ENCODE measurements at regions not wholly inside any gene's neighbourhood (a gene's known extent, or its start where the extent isn't known, plus 50 kb on each side); places are given as distances from the start of the nearest gene placed in this dataset.

DNA sequence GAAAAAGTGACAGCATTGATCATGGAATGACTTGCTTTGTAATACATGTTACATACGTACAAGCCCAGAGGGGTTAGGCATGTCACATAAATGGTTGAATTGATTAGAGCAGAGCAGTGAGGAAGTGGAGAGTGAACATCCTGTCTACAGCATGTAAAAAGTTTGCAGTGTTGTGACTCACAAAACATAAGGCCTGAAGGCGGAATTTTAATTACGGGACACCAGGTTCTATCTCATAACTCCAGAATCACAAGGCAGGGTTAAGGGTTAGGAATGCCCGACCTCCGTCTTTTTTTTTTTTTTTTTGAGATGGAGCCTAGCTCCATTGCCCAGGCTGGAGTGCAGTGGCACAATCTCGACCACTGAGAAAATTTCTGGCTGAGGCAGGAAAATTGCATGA is 83.9 kb downstream of the MUC16 start:
- no peaks in the 10 kb centered on the region for H3K23me2 ChIP-seq (ENCODE audit: insufficient read length, low read depth, low read length, poor library complexity, severe bottlenecking)
- H3K79me2 ChIP-seq (ENCODE audit: insufficient read depth, low read length), result no peaks in the 10 kb centered on the region
- H3K9me3 ChIP-seq (ENCODE audit: control insufficient read depth, low read depth, low read length), result peaks cover 83% of the 10 kb centered on the region
- no peak overlapping the region for H4K5ac ChIP-seq (ENCODE audit: insufficient read length, low read depth, low read length)
- H2BK120ac ChIP-seq (ENCODE audit: low read depth, low read length, poor library complexity, severe bottlenecking), result no peak overlapping the region
- H2BK15ac ChIP-seq (ENCODE audit: low read depth, low read length), result no peak overlapping the region
- no peak overlapping the region for H3K14ac ChIP-seq (ENCODE audit: insufficient read depth, low read length)
- H3K79me1 ChIP-seq (ENCODE audit: insufficient read depth, low read depth, low read length, poor library complexity, severe bottlenecking), result no peaks in the 10 kb centered on the region
- H3K27me3 Mint-ChIP-seq (ENCODE audit: low read depth), result peaks cover 8% of the 10 kb centered on the region; the same call in 1 of the 2 replicates
- H3K36me3 Mint-ChIP-seq (ENCODE audit: insufficient read depth in 1 of 3, low read depth in 3 of 3), result peaks cover 15 to 35% (median 26%) of the 10 kb centered on the region in 3 experiments; a peak in 6 of 7 replicates
- no peak for DNase-seq
- no peak overlapping the region for H2AFZ ChIP-seq (ENCODE audit: low read length)
- no peak overlapping the region for H4K8ac ChIP-seq (replicated peaks; ENCODE audit: insufficient read length, low read depth, low read length)
- no peak overlapping the region for H3K9ac ChIP-seq (ENCODE audit: extremely low read depth, insufficient read length, low read length)
- no peak overlapping the region for H3T11ph ChIP-seq (ENCODE audit: low read length)
- TF ChIP-seq, protein P1, sequence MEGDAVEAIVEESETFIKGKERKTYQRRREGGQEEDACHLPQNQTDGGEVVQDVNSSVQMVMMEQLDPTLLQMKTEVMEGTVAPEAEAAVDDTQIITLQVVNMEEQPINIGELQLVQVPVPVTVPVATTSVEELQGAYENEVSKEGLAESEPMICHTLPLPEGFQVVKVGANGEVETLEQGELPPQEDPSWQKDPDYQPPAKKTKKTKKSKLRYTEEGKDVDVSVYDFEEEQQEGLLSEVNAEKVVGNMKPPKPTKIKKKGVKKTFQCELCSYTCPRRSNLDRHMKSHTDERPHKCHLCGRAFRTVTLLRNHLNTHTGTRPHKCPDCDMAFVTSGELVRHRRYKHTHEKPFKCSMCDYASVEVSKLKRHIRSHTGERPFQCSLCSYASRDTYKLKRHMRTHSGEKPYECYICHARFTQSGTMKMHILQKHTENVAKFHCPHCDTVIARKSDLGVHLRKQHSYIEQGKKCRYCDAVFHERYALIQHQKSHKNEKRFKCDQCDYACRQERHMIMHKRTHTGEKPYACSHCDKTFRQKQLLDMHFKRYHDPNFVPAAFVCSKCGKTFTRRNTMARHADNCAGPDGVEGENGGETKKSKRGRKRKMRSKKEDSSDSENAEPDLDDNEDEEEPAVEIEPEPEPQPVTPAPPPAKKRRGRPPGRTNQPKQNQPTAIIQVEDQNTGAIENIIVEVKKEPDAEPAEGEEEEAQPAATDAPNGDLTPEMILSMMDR (conservative IDR thresholded peaks at IDR 0.05), result no peak
- WGBS (ENCODE audit: extremely low coverage, insufficient read length, low lambda C conversion rate), result no CpG with 5 or more reads among the region's 6 CpGs
- H4K20me1 ChIP-seq (ENCODE audit: control insufficient read depth, insufficient read depth, insufficient read length), result no peaks in the 10 kb centered on the region
- H2AK5ac ChIP-seq (ENCODE audit: insufficient read length, low read length), result no peak overlapping the region
- H3K4me1 Mint-ChIP-seq, result no peaks in the 10 kb centered on the region
- no peak overlapping the region for H3K27ac Mint-ChIP-seq
- no peaks in the 10 kb centered on the region for H3K27me3 ChIP-seq (ENCODE audit: insufficient read depth, low read length)
- H3K23ac ChIP-seq (ENCODE audit: insufficient read length, low read depth, low read length), result no peak overlapping the region
- no peak overlapping the region for H3K27ac ChIP-seq (ENCODE audit: insufficient read length, low read depth, low read length)
- H3K56ac ChIP-seq (ENCODE audit: insufficient read length, low read depth, low read length), result no peak overlapping the region
- H3K4me2 ChIP-seq (ENCODE audit: insufficient read depth, insufficient read length, low read length), result no peak overlapping the region
- no peak overlapping the region for H3K4me3 Mint-ChIP-seq
- no peak overlapping the region for H3K4ac ChIP-seq (ENCODE audit: low read depth, low read length)
- no peak overlapping the region for H4K91ac ChIP-seq (ENCODE audit: insufficient read length, low read depth, low read length)
- H2BK20ac ChIP-seq (ENCODE audit: low read depth, low read length, poor library complexity, severe bottlenecking), result no peak overlapping the region
- H2BK5ac ChIP-seq (ENCODE audit: insufficient read length, low read length), result no peak overlapping the region
- no peak overlapping the region for H2BK12ac ChIP-seq (ENCODE audit: insufficient read length, low read depth, low read length)
- H3K18ac ChIP-seq (ENCODE audit: insufficient read length, low read depth, low read length), result no peak overlapping the region
- H3K4me1 ChIP-seq (ENCODE audit: insufficient read depth, low read length), result no peaks in the 10 kb centered on the region
- peaks cover 83 to 92% of the 10 kb centered on the region in 2 experiments for H3K9me3 Mint-ChIP-seq
